Activated CD8-positive, alpha-beta memory T cell treated with anti-CD3 and anti-CD28 coated beads, Interleukin-2, amount 50 U/mL, for 1 hour (primary cell): ENCODE measurements at regions not wholly inside any gene's neighbourhood (a gene's known extent, or its start where the extent isn't known, plus 50 kb on each side); places are given as distances from the start of the nearest gene placed in this dataset.
"Not testable (repeated sequence)": the region's sequence is repeated elsewhere in the genome, so short reads cannot be mapped to it uniquely, and the experiment has no call there.

Experiments
- DNase-seq: peaks from one replicate; pipeline ENCODE4 v3.0.0-alpha.2; 2020; ENCODE audit errors: extremely low read depth

GRCh38 chr18:41695441-41695840 lies 259.6 kb upstream of the PIK3C3 start:
- DNase-seq = no peak

DNA sequence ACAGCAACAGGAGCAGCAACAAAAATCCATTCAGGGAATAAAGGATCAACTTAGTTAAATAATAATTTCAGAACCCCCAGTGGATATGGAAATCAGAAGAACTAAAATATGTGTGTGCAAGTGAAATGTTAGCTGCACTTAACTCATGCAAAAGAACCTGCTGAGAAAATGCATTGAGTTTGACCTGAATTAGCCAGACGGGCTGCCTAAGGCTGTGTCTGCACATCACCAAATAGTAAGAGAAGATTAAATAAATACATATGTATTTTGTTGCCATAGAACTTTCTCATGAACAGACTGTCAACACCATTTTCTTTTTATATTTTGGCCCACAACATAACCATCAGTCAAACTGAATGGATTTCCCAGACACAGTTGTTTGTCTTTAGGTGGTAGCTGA lies 262.0 kb upstream of the PIK3C3 start:
- no peak for DNase-seq

DNA sequence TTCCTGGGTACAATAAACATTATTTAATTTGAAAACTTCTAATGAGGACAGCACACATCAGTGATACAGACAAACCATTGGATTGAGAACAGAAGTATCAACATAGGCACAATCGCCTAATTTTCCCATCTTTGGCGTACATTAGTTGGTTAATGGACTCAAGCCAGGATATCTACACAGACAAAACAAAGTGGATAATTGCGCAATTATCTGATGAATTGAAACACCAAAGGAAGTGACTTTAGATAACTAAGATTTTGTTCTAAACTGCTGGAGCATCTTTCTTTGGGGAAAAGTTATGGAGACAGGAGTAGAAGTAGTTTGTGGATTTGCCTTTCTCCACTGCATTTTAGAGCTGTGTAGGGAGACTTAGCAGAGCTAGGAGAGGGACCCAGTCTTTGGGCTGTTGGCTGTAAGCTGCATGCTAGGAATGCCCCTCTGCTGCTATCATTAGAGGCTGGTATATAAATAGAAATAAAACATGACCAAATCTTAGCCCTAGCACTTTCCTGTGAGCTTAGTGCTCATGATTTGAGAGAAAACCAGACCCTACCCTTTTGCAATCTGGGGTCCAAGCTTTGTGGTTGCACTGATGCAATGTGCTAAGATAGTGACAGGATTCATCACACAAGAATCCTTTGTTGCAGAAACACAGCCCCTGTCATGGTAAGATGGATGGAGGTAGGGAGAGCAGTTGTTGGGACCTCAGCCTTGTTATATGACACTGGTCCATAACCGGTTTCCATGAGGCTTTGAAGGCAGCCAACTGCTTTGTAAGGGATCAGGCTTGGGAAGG lies 264.5 kb upstream of the PIK3C3 start:
- DNase-seq = no peak

DNA sequence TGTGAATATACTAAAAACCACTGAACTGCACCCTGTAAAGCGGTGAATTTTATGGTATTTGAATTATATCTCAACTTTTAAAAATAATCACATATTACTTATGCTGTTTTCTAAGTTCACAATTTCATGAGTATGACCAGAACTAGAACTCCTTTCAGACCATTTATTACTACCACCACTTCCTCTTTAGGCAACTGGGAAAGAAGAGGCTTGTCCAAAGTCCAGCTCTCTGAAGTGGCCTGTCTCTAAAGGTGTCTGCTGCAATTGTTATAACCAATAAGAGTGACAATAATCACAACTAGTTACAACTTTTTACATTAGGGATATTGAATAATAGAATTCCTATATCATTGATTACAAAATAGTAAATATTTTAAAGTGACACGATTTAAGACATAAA lies 267.9 kb upstream of the PIK3C3 start:
- no peak for DNase-seq

- DNase-seq = no peak
Measured at GRCh38 chr18:41681138-41681880, 273.7 kb upstream of the PIK3C3 start.

DNA sequence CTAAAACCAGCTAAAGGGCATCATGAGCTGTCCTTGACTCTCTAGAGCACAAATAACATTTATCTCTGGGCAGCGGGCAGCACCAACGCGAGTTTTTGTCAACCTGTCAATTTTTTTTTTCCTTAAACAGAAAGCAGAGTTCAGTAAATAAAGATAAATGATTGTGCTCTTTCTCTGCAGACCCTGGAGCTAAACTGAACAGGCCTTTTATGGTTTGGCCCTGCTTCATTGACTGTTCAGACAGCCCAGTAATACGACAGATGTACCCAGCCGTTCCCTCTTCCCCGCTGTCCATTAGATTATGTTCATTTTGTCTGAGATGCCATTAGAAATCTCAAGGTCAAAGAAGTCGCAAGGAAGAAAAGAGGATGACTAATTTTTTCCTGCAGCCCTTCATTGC lies 280.5 kb upstream of the PIK3C3 start:
- DNase-seq = no peak

DNA sequence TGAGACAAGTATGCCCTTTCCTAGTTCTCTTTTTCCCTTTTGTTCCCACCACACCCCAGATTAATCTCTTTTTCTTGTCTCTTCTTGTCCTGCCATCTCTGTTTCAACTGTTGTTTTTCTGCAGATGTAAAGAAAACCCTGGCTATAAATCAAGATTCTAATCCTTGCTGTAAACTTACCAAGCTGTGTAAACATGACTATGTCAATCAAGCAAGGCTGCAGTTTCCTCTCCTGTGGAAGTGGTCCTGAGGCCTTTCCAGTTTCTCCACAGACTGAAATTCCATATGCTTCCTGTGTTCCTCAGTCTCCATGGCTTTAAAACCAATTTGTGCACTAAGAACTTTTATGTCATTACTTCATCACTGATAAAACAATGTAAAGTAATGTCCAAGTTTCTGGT lies 288.8 kb upstream of the PIK3C3 start:
- no peak for DNase-seq

- DNase-seq = no peak
Measured at GRCh38 chr18:41665210-41665609, 289.8 kb upstream of the PIK3C3 start.

DNA sequence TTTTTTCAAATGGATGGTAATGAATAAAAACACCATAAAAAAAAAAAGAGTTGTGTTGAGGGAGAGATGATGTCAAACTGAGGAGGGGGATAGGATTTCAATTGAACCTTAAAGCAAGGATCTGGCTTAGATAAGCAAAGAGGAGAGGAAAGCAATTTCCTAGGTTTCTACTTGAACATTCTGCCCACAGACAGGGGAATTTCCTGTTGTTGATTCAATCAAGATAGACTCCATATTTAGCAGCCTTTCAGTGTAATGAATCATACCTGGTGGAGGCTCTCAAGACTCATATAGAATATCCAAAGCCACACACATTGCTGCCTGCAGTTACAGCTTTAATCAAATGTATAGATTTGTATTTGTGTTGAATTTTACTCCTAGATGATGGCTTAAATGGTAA lies 294.4 kb upstream of the PIK3C3 start:
- DNase-seq = no peak

GRCh38 chr18:41659438-41660130 lies 295.4 kb upstream of the PIK3C3 start:
- no peak for DNase-seq

DNA sequence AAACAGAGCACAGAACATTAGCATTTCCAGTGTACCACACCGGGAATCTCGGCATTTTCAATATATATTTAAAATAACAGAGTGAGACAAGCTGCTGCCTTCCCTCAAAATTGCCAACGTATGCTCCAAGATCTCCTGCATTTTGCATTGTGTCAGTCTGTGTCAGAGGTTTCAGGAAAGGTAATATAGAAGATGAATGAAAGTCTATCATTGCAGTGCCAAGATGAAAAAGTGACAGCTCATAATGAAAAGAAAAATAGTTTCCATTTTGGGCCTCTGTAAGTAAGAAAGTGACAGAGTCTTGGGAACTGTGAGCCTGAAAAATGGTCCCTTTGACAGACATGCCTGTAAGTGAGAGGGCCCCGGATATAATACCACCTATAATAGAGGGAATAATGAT lies 297.8 kb upstream of the PIK3C3 start:
- no peak for DNase-seq

DNA sequence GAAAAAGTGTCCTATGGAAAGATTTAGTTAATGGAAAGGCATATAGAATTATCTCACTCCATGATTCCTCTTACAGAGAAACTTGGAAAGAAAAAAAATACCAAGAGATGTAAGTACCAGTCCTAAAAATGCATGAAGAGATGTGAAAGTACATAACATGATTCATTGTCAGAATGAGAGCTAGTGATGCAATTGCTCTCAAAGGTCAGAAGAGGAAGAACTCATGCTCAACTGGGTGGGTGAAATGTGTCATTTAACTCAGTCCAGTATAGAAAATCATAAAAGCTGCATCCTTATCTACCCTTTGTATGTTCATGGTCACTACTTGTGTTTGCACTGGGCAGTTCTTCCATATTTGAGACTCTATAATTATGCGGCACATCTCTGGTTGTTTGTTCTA lies 300.0 kb upstream of the PIK3C3 start:
- DNase-seq = no peak

- DNase-seq = no peak
Measured at GRCh38 chr18:41647914-41648313, 307.1 kb upstream of the PIK3C3 start.

- DNase-seq = no peak
Measured at GRCh38 chr18:41646915-41647620, 308.0 kb upstream of the PIK3C3 start.

- DNase-seq = no peak
Measured at GRCh38 chr18:41645589-41646360, 309.3 kb upstream of the PIK3C3 start.

DNA sequence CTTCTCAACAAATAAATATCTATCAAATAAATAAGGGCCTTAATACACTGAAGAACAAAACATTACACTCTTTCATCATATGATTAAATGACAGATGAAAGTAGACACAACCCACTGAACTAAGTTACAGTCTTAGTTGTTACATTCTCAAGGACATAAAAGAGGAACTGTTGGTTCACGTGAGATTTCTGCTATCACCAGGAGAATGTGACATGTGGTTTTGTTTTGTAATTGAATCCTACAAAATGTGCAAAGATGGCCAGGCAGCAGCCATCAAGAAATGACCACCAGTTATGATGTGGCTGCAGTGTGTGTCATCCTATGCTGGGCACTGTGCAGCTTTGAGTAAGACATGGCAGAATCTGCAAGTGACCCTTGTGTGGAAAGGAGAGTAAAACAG lies 310.6 kb upstream of the PIK3C3 start:
- DNase-seq = no peak

DNA sequence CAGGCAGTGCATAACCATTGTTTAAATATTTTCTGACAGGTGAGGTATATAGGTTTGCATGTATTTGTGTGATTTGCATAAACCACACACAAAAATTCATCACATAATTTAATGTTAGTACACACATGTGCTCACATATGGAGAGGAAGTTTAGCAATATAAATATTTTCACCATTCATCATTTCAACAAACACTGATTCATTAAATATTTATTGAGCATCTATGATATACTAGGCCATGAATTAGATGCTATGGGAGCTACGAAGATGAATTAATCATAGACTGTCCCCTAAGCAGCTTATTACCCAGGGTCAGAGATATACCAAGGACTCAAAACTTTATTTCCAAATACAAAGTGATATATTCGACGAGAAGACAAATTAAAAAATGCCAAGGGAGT lies 311.6 kb upstream of the PIK3C3 start:
- DNase-seq = no peak

GRCh38 chr18:41642756-41643155 lies 312.3 kb upstream of the PIK3C3 start:
- no peak for DNase-seq

DNA sequence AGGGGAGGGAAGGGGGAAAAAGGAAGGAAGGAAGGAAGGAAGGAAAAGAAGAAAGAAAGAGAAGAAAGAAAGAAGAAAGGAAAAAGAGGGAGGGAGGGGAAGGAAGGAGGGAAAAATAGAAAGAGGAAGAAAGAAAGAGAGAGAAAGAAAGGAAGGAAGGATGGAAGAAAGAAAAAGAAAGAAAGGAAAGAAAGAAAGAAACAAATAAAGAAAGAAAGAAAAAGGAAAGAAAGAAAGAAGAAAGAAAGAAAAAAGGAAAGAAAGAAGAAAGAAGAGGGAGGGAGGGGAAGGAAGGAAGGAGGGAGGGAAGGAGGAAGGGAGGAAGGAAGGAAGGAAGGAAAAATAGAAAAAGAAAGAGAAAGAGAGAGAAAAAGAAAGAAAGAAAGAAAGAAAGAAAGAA lies 315.8 kb upstream of the PIK3C3 start:
- no peak for DNase-seq

DNA sequence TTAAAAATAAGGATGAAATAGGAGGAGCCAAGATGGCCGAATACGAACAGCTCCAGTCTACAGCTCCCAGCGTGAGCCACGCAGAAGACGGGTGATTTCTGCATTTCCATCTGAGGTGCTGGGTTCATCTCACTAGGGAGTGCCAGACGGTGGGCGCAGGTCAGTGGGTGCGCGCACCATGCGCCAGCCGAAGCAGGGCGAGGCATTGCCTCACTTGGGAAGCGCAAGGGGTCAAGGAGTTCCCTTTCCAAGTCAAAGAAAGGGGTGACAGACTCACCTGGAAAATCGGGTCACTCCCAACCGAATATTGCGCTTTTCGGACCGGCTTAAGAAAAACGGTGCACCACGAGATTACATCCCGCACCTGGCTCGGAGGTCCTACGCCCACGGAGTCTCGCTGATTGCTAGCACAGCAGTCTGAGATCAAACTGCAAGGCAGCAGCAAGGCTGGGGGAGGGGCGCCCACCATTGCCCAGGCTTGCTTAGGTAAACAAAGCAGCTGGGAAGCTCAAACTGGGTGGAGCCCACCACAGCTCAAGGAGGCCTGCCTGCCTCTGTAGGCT lies 323.2 kb upstream of the PIK3C3 start:
- DNase-seq = not testable (repeated sequence)
